GM18505 (cell line): ENCODE measurements at regions not wholly inside any gene's neighbourhood (a gene's known extent, or its start where the extent isn't known, plus 50 kb on each side); places are given as distances from the start of the nearest gene placed in this dataset.

Source experiments
- ATAC-seq: cut with Tn5 transposase; IDR thresholded peaks from one replicate; pipeline ENCODE4 v1.9.1; 2021; ENCODE audit not compliant: unreplicated experiment
- POLR2A ChIP-seq: IDR thresholded peaks from 4 replicates; pipeline ENCODE4 v1.6.1; 2011; ENCODE audit warnings: borderline replicate concordance; ENCODE audit not compliant: insufficient read depth, insufficient read length; ENCODE audit errors: extremely low read depth

- no peak for TF ChIP-seq POLR2A
- ATAC-seq: no peak
Measured at GRCh38 chr21:41678016-41678923, 88.6 kb downstream of the RIPK4 start.

GRCh38 chr21:41677671-41678015 lies 89.2 kb downstream of the RIPK4 start:
- ATAC-seq: no peak
- TF ChIP-seq POLR2A: no peak

- TF ChIP-seq POLR2A: no peak
- ATAC-seq: no peak
Measured at GRCh38 chr21:41676198-41676597, 90.7 kb downstream of the RIPK4 start.

- TF ChIP-seq POLR2A: no peak
- ATAC-seq: no peak
Measured at GRCh38 chr21:41675574-41675973, 91.3 kb downstream of the RIPK4 start.

- TF ChIP-seq POLR2A: no peak
- no peak for ATAC-seq
Measured at GRCh38 chr21:41674402-41674801, 92.5 kb downstream of the RIPK4 start.

GRCh38 chr21:41673596-41674335 lies 93.1 kb downstream of the RIPK4 start:
- no peak for TF ChIP-seq POLR2A

GRCh38 chr21:41673071-41673470 lies 93.8 kb downstream of the RIPK4 start:
- TF ChIP-seq POLR2A: no peak
- ATAC-seq: no peak

More at GRCh38 chr21:41673596-41674335, 93.1 kb downstream of the RIPK4 start:
- ATAC-seq: no peak

GRCh38 chr21:41672543-41672915 lies 94.3 kb downstream of the RIPK4 start:
- no peak for TF ChIP-seq POLR2A
- no peak for ATAC-seq

- ATAC-seq: no peak
- TF ChIP-seq POLR2A: no peak
Measured at GRCh38 chr21:41671859-41672542, 94.9 kb downstream of the RIPK4 start.

GRCh38 chr21:41671212-41671762 lies 95.6 kb downstream of the RIPK4 start:
- ATAC-seq: no peak
- no peak for TF ChIP-seq POLR2A

- TF ChIP-seq POLR2A: no peak
- ATAC-seq: no peak
Measured at GRCh38 chr21:41670056-41670805, 96.6 kb downstream of the RIPK4 start.

GRCh38 chr21:41669533-41669830 lies 97.4 kb downstream of the RIPK4 start:
- TF ChIP-seq POLR2A: no peak
- no peak for ATAC-seq

GRCh38 chr21:41668686-41669532 lies 97.9 kb downstream of the RIPK4 start:
- no peak for TF ChIP-seq POLR2A

GRCh38 chr21:41668051-41668541 lies 98.8 kb downstream of the RIPK4 start:
- ATAC-seq: no peak
- TF ChIP-seq POLR2A: no peak

More at GRCh38 chr21:41668686-41669532, 97.9 kb downstream of the RIPK4 start:
- no peak for ATAC-seq
